ENCODE measurements at regions not wholly inside any gene's neighbourhood (a gene's known extent, or its start where the extent isn't known, plus 50 kb on each side); places are given as distances from the start of the nearest gene placed in this dataset.

DNA sequence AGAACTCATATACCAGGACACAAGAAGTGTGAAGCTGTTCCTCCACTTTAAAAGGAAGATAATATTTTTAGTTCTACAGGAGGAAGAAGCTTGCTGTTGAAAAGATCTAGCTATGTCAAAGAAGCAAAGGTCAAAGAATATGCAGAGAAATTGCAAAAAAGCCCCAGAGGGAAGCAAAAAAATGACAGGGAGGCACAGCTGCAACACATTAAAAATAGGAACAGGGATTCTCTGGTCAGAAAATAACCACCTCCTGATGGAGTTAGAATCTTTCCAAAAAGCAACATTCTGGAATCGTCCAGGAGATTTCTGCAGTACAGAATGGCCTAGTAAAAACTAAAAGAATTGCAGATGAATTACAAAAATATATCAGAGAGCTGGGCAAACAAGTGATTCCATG lies 238.9 kb upstream of the PRMT6 start:
- H3K9me3 ChIP-seq (replicated peaks; ENCODE audit: control insufficient read depth, insufficient read depth, low read length), result no peaks in the 10 kb centered on the region
- intact Hi-C loops (cut with micrococcal nuclease), result no loop called here
- H3K9ac ChIP-seq (replicated peaks; ENCODE audit: extremely low read depth, insufficient read depth, low read length), result no peak overlapping the region
- FAIRE-seq (no peak), DNase-seq (ENCODE audit: low read depth, low spot score) (no peak)
- dilution Hi-C loops (cut with MboI; ENCODE audit: extremely low pct_ligation_motif_present, low sequenced_read_pairs), result no loop called here
- H3K27me3 ChIP-seq (ENCODE audit: control insufficient read depth in 2 of 2, insufficient read depth in 2 of 2, low read length in 2 of 2), result no peaks in the 10 kb centered on the region
- no peaks in the 10 kb centered on the region for H3K36me3 ChIP-seq (ENCODE audit: control insufficient read depth in 2 of 2, extremely low read depth in 1 of 2, insufficient read depth in 2 of 2, low read length in 2 of 2)
- CTCF ChIA-PET, result no interaction called here
- POLR2A ChIA-PET, result no interaction called here
- BruUV-seq (replicated peaks), result no TSS peak
- H3K79me2 ChIP-seq (ENCODE audit: control insufficient read depth, insufficient read depth, low read length), result no peaks in the 10 kb centered on the region
- no peaks in the 10 kb centered on the region for H3K9me1 ChIP-seq (replicated peaks; ENCODE audit: control insufficient read depth, extremely low read depth, insufficient read depth, low read length)
- no peak overlapping the region for H3K4me2 ChIP-seq (ENCODE audit: insufficient read depth, low read length)
- TF ChIP-seq POLR2AphosphoS5 (IDR thresholded peaks at IDR 0.05; ENCODE audit: insufficient read depth, low read depth, low read length), result no peak
- TF ChIP-seq GATA2 (IDR thresholded peaks at IDR 0.05; ENCODE audit: insufficient read depth, insufficient read length, low read depth, low read length), result no peak
- TF ChIP-seq POLR2A (IDR thresholded peaks at IDR 0.05; ENCODE audit: low read depth, low read length), result no peak
- no peak for TF ChIP-seq EZH2 (IDR thresholded peaks at IDR 0.05; ENCODE audit: borderline replicate concordance, low read depth, low read length, severe bottlenecking)
- TF ChIP-seq, protein P1, sequence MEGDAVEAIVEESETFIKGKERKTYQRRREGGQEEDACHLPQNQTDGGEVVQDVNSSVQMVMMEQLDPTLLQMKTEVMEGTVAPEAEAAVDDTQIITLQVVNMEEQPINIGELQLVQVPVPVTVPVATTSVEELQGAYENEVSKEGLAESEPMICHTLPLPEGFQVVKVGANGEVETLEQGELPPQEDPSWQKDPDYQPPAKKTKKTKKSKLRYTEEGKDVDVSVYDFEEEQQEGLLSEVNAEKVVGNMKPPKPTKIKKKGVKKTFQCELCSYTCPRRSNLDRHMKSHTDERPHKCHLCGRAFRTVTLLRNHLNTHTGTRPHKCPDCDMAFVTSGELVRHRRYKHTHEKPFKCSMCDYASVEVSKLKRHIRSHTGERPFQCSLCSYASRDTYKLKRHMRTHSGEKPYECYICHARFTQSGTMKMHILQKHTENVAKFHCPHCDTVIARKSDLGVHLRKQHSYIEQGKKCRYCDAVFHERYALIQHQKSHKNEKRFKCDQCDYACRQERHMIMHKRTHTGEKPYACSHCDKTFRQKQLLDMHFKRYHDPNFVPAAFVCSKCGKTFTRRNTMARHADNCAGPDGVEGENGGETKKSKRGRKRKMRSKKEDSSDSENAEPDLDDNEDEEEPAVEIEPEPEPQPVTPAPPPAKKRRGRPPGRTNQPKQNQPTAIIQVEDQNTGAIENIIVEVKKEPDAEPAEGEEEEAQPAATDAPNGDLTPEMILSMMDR (IDR thresholded peaks at IDR 0.05; ENCODE audit: extremely low read depth in 1 of 2, insufficient read depth in 1 of 2, low read depth in 1 of 2, low read length in 2 of 2), result no peak
- no peak for TF ChIP-seq MYC (IDR thresholded peaks at IDR 0.05; ENCODE audit: low read depth, low read length)
- no peak for TF ChIP-seq JUN (IDR thresholded peaks at IDR 0.05; ENCODE audit: borderline replicate concordance, insufficient read depth, insufficient read length, low read depth)
- H4K20me1 ChIP-seq (replicated peaks; ENCODE audit: control insufficient read depth, extremely low read depth, insufficient read depth, low read length), result no peaks in the 10 kb centered on the region
- H3K4me3 ChIP-seq (replicated peaks in 1 of 3; ENCODE audit: insufficient read depth in 1 of 3, low read depth in 1 of 3, low read length in 3 of 3), result no peak overlapping the region
- no peak overlapping the region for H3K27ac ChIP-seq (ENCODE audit: insufficient read depth, low read depth, low read length)
- H2AFZ ChIP-seq (ENCODE audit: low read depth, low read length), result no peak overlapping the region
- H3K4me1 ChIP-seq (ENCODE audit: control insufficient read depth, extremely low read depth, insufficient read depth, low read length), result no peaks in the 10 kb centered on the region

GRCh38 chr1:106831511-106831910 lies 225.0 kb upstream of the PRMT6 start:
- H3K4me3 ChIP-seq (replicated peaks in 1 of 3; ENCODE audit: insufficient read depth in 1 of 3, low read depth in 1 of 3, low read length in 3 of 3), result no peak overlapping the region
- H3K4me2 ChIP-seq (ENCODE audit: insufficient read depth, low read length), result no peak overlapping the region
- no peak overlapping the region for H3K27ac ChIP-seq (ENCODE audit: insufficient read depth, low read depth, low read length)
- BruUV-seq (replicated peaks), result no TSS peak
- H3K9me3 ChIP-seq (replicated peaks; ENCODE audit: control insufficient read depth, insufficient read depth, low read length), result no peaks in the 10 kb centered on the region
- no peaks in the 10 kb centered on the region for H3K79me2 ChIP-seq (ENCODE audit: control insufficient read depth, insufficient read depth, low read length)
- H2AFZ ChIP-seq (ENCODE audit: low read depth, low read length), result no peak overlapping the region
- H3K36me3 ChIP-seq (ENCODE audit: control insufficient read depth in 2 of 2, extremely low read depth in 1 of 2, insufficient read depth in 2 of 2, low read length in 2 of 2), result no peaks in the 10 kb centered on the region
- TF ChIP-seq EZH2 (IDR thresholded peaks at IDR 0.05; ENCODE audit: borderline replicate concordance, low read depth, low read length, severe bottlenecking) (no peak), MYC (IDR thresholded peaks at IDR 0.05; ENCODE audit: low read depth, low read length) (no peak), FOS (IDR thresholded peaks at IDR 0.05; ENCODE audit: borderline replicate concordance, insufficient read depth, low read length) (no peak), JUN (IDR thresholded peaks at IDR 0.05; ENCODE audit: borderline replicate concordance, insufficient read depth, insufficient read length, low read depth) (no peak), POLR2AphosphoS5 (IDR thresholded peaks at IDR 0.05; ENCODE audit: insufficient read depth, low read depth, low read length) (no peak), GATA2 (IDR thresholded peaks at IDR 0.05; ENCODE audit: insufficient read depth, insufficient read length, low read depth, low read length) (no peak), POLR2A (IDR thresholded peaks at IDR 0.05; ENCODE audit: low read depth, low read length) (no peak)
- TF ChIP-seq, protein P2, sequence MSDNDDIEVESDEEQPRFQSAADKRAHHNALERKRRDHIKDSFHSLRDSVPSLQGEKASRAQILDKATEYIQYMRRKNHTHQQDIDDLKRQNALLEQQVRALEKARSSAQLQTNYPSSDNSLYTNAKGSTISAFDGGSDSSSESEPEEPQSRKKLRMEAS (IDR thresholded peaks at IDR 0.05; ENCODE audit: insufficient read depth, insufficient read length), result no peak
- TF ChIP-seq, protein P1 (IDR thresholded peaks at IDR 0.05; ENCODE audit: extremely low read depth in 1 of 2, insufficient read depth in 1 of 2, low read depth in 1 of 2, low read length in 2 of 2), result no peak
- H3K9me1 ChIP-seq (replicated peaks; ENCODE audit: control insufficient read depth, extremely low read depth, insufficient read depth, low read length), result no peaks in the 10 kb centered on the region
- DNase-seq (ENCODE audit: low read depth, low spot score) (no peak), FAIRE-seq (no peak)
- intact Hi-C loops (cut with micrococcal nuclease) (no loop called here), dilution Hi-C loops (cut with MboI; ENCODE audit: extremely low pct_ligation_motif_present, low sequenced_read_pairs) (no loop called here)
- no peaks in the 10 kb centered on the region for H3K4me1 ChIP-seq (ENCODE audit: control insufficient read depth, extremely low read depth, insufficient read depth, low read length)
- ChIA-PET POLR2A (no interaction called here), CTCF (no interaction called here)
- H3K9ac ChIP-seq (replicated peaks; ENCODE audit: extremely low read depth, insufficient read depth, low read length), result no peak overlapping the region
- H4K20me1 ChIP-seq (replicated peaks; ENCODE audit: control insufficient read depth, extremely low read depth, insufficient read depth, low read length), result no peaks in the 10 kb centered on the region
- no peaks in the 10 kb centered on the region for H3K27me3 ChIP-seq (ENCODE audit: control insufficient read depth in 2 of 2, insufficient read depth in 2 of 2, low read length in 2 of 2)

Data from endothelial cell of umbilical vein (primary cell).